GM13977 (cell line): ENCODE measurements at regions not wholly inside any gene's neighbourhood (a gene's known extent, or its start where the extent isn't known, plus 50 kb on each side); places are given as distances from the start of the nearest gene placed in this dataset.
"Not testable (repeated sequence)": the region's sequence is repeated elsewhere in the genome, so short reads cannot be mapped to it uniquely, and the experiment has no call there.

Experiments used
- DNase-seq: peaks from one replicate; pipeline ENCODE4 v3.0.0; 2012; ENCODE audit warnings: low spot score
- in situ Hi-C: fragments of 300-500 bp; cut with MboI; formaldehyde crosslinking; loops from one replicate; pipeline ENCODE4 v1.12.0; 2022; ENCODE audit warnings: low sequenced_read_pairs, low pct_unique_long_range_greater_than_20kb, mixed read lengths, inconsistent platforms; ENCODE audit not compliant: unreplicated experiment
- TF ChIP-seq, protein P1 (sequence below): IDR thresholded peaks from 2 replicates; pipeline ENCODE4 v1.5.1; 2012; ENCODE audit warnings: mild to moderate bottlenecking, control low read depth; ENCODE audit not compliant: insufficient read depth; ENCODE audit errors: extremely low read depth, missing control alignments

DNA sequence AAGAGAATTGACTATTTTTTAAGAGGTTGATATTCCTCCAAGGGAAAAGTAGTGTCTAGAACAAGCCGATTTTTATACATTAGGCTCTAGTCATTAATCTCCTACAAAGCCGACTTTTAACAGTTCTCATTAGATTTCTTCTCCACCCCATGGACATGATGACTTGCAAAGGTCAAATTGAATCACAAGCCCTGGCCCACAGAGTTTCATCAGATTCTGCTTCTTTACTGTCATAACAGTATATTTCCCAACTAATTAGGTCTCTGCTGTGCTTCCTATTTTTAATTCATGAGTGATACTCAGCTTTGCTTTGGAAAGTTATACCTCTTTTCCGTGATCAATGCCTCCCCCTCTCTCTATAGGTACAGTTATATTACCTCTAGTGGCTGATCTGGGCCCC, 90.6 kb upstream of the ADGRB3 start:
- no peak for DNase-seq
- TF ChIP-seq, protein P1, sequence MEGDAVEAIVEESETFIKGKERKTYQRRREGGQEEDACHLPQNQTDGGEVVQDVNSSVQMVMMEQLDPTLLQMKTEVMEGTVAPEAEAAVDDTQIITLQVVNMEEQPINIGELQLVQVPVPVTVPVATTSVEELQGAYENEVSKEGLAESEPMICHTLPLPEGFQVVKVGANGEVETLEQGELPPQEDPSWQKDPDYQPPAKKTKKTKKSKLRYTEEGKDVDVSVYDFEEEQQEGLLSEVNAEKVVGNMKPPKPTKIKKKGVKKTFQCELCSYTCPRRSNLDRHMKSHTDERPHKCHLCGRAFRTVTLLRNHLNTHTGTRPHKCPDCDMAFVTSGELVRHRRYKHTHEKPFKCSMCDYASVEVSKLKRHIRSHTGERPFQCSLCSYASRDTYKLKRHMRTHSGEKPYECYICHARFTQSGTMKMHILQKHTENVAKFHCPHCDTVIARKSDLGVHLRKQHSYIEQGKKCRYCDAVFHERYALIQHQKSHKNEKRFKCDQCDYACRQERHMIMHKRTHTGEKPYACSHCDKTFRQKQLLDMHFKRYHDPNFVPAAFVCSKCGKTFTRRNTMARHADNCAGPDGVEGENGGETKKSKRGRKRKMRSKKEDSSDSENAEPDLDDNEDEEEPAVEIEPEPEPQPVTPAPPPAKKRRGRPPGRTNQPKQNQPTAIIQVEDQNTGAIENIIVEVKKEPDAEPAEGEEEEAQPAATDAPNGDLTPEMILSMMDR: no peak
- in situ Hi-C loops: no loop called here

DNA sequence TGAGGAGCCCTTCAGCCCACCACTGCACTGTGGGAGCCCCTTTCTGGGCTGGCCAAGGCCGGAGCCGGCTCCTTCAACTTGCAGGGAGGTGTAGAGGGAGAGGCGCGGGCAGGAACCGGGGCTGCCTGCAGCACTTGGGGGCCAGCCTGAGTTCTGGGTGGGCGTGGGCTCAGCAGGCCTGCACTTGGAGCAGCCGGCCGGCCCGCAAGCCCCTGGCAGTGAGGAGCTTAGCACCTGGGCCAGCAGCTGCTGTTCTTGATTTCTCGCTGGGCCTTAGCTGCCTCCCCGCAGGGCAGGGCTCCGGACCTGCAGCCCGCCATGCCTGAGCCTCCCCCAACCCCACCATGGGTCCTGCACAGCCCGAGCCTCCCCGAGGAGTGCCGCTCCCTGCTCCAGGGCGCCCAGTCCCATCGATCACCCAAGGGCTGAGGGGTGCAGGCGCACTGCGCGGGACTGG, 101.7 kb upstream of the ADGRB3 start:
- DNase-seq: no peak
- in situ Hi-C loops: no loop called here
- TF ChIP-seq, protein P1: no peak

DNA sequence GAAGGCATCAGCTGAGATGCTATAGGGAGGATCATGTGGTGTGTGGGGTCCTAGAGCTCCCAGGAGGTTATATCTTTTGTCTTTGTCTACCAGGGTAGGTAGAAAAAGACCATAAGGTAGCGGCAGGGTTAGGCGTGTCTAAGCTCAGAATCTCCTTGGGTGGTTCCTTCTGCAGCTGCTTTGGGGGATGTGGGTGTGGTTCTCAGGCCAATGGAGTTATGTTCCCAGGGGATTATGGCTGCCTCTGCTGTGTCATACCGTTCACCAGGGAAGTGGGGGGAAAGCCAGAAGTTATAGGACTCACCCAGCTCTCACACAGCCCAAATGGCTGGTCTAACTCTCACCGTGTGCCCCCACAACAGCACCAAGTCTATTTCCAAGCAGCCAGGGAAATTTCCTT, 107.4 kb upstream of the ADGRB3 start:
- in situ Hi-C loops: no loop called here
- TF ChIP-seq, protein P1: no peak
- no peak for DNase-seq

DNA sequence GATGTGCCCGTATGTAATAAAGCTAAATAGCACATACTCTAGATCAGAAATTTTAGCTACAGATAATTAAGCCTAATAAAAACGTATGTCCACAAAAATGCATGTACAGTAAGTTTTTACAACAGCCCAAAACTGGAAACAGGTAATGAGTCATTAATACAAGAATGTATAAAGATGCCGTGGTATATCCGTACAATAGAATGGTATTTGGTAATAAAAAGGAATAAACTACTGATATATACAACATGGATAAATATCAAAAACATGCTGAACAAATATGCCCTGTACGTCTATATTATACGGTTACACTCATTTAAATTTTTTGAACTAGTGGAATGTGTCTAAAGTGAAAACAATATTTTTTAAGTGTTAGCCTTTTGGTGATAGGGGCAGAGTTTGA, 128.2 kb upstream of the ADGRB3 start:
- no peak for DNase-seq
- in situ Hi-C loops: no loop called here
- TF ChIP-seq, protein P1: no peak

DNA sequence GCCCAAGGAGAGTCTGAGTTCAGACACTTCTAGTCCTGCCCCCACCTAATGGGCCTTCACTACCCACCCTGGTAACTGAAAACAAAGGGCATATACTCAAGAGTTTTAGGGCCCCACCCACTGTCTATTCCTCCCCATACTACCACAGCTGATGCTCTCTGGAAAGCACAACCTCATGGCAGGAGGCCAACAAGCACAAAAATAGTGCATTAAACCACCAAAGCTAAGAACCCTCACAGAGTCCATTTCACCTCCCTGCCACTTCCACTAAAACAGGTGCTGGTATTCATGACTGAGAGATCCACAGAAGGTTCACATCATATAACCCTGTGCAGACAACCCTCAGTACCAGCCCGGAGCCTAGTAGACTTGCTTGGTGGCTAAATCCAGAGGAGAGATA, 132.1 kb upstream of the ADGRB3 start:
- DNase-seq: no peak
- TF ChIP-seq, protein P1: no peak
- in situ Hi-C loops: no loop called here

DNA sequence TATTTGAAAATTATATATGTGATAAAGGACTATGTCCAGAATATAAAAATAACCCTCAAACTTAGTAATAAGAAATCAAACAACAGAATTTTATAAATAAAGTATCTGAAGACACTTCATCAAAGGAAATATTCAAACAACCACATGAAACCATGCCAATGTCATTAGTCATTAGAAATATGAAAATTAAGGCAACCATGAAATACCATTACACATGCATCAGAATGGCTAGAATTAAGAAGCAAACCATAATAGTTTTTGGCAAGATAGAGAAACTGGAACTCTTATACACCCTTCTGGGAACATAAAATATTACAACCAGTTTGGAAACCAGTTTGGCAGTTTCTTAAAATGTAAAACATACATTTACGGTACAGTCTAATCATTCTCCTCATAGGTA, 137.2 kb upstream of the ADGRB3 start:
- TF ChIP-seq, protein P1: no peak
- DNase-seq: no peak
- in situ Hi-C loops: no loop called here

DNA sequence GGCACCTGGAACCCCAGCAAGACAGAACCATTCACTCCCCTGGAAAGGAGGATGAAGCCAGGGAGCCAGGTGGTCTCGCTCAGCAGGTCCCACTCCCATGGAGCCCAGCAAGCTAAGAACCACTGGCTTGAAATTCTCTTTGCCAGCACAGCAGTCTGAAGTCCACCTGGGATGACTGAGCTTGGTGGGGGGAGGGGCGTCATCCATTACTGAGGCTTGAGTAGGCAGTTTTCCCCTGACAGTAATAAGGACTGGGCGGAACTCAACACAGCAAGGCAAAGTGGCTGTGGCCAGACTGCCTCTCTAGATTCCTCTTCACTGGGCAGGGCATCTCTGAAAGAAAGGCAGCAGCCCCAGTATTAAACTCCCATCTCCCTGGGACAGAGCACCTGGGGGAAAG, 140.2 kb upstream of the ADGRB3 start:
- not testable (repeated sequence) for DNase-seq

DNA sequence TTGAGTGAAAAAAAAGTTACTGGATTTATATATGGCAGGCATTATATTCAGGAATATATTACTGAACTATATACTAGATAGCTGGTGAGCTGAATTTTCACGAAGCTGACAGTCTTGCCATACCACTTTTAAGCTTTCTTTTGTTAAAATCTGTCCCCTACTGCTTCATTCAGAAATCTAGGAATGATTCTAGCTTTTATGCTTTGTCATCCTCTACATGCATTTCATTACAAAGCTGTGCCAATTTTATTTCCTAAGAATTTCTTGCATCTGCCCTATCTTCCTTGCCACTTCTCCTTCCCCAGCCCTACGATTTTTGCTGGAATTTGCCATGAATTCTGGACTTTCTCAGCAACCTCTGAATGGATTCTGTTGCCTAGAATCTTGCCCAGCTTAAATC, 158.5 kb upstream of the ADGRB3 start:
- TF ChIP-seq, protein P1: no peak
- DNase-seq: no peak
- in situ Hi-C loops: no loop called here

More for the DNA sequence above, 140.2 kb upstream of the ADGRB3 start:
- in situ Hi-C loops: not testable (repeated sequence)
